Head of caudate nucleus (tissue), 42 donors: ENCODE measurements at regions not wholly inside any gene's neighbourhood (a gene's known extent, or its start where the extent isn't known, plus 50 kb on each side); places are given as distances from the start of the nearest gene placed in this dataset.

Experiments
- DNase-seq, 42 donors: peaks; one replicate each; pipeline versions ENCODE4 v3.0.0 to v3.0.0-alpha.2; 2020 to 2021; ENCODE audit warnings: mixed read lengths in 7 of 42
- intact Hi-C: fragments of 100-400 bp; cut with DNase I; formaldehyde crosslinking; loops from one replicate; pipeline ENCODE4 v1.15.0; 2022

GRCh38 chr5:96254980-96255691 lies 177.9 kb downstream of the PCSK1 start:
- intact Hi-C loops: no loop called here

GRCh38 chr5:96253140-96253539 lies 179.9 kb downstream of the PCSK1 start:
- intact Hi-C loops: no loop called here
- DNase-seq: no peak

More at GRCh38 chr5:96254980-96255691, 177.9 kb downstream of the PCSK1 start:
- no peak for DNase-seq

GRCh38 chr5:96252596-96252995 lies 180.5 kb downstream of the PCSK1 start:
- intact Hi-C loops: no loop called here
- no peak for DNase-seq

- DNase-seq: no peak
- intact Hi-C loops: no loop called here
Measured at GRCh38 chr5:96250782-96251181, 182.3 kb downstream of the PCSK1 start.

GRCh38 chr5:96248131-96248530 lies 184.9 kb downstream of the PCSK1 start:
- no peak for DNase-seq
- intact Hi-C loops: no loop called here

GRCh38 chr5:96247708-96248107 lies 185.3 kb downstream of the PCSK1 start:
- intact Hi-C loops: no loop called here
- no peak for DNase-seq

- peak in 2 of 42 donors; percentile 11 to 13 for DNase-seq
- intact Hi-C loops: no loop called here
Measured at GRCh38 chr5:96247097-96247701, 185.8 kb downstream of the PCSK1 start.

GRCh38 chr5:96245140-96246091 lies 187.6 kb downstream of the PCSK1 start:
- intact Hi-C loops: no loop called here
- no peak for DNase-seq

- intact Hi-C loops: no loop called here
- DNase-seq: no peak
Measured at GRCh38 chr5:96244696-96245095, 188.4 kb downstream of the PCSK1 start.

- intact Hi-C loops: no loop called here
- DNase-seq: no peak
Measured at GRCh38 chr5:96243862-96244261, 189.2 kb downstream of the PCSK1 start.

GRCh38 chr5:96243203-96243602 lies 189.8 kb downstream of the PCSK1 start:
- intact Hi-C loops: no loop called here
- DNase-seq: no peak

- no peak for DNase-seq
- intact Hi-C loops: no loop called here
Measured at GRCh38 chr5:96242571-96242970, 190.5 kb downstream of the PCSK1 start.

GRCh38 chr5:96236831-96237230 lies 196.2 kb downstream of the PCSK1 start:
- intact Hi-C loops: no loop called here
- DNase-seq: no peak

- no peak for DNase-seq
- intact Hi-C loops: no loop called here
Measured at GRCh38 chr5:96236051-96236450, 197.0 kb downstream of the PCSK1 start.

- intact Hi-C loops: no loop called here
- no peak for DNase-seq
Measured at GRCh38 chr5:96235008-96235910, 197.8 kb downstream of the PCSK1 start.

GRCh38 chr5:96232602-96233001 lies 200.4 kb downstream of the PCSK1 start:
- DNase-seq: no peak
- intact Hi-C loops: no loop called here

GRCh38 chr5:96229188-96229587 lies 203.9 kb downstream of the PCSK1 start:
- intact Hi-C loops: no loop called here
- no peak for DNase-seq

- no peak for DNase-seq
- intact Hi-C loops: no loop called here
Measured at GRCh38 chr5:96228408-96228807, 204.6 kb downstream of the PCSK1 start.

- intact Hi-C loops: no loop called here
- DNase-seq: no peak
Measured at GRCh38 chr5:96227957-96228356, 205.1 kb downstream of the PCSK1 start.
